ENCODE measurements at regions not wholly inside any gene's neighbourhood (a gene's known extent, or its start where the extent isn't known, plus 50 kb on each side); places are given as distances from the start of the nearest gene placed in this dataset.

DNA sequence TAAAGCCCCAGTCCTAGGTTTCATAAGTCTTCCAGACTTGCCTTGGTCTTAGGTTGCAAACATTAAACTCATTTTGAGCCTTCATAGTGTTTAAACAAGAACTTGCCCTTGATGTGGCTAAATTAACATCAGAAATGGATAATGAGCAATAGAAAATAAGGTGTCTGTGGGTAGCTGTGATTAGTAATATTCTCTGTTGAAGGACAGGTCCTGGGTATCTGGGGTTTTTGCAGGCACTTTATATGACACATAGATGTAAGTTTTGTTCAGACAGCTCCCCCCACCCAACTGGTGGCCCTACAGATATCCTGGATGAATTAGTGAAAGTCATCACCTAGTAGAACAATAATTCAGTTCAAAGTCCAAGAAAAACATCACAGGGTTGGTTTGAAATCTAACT is 272.5 kb downstream of the PTTG2 start:
- Histone ChIP-seq H3K4me1 (peaks cover 15 to 27% of the 10 kb centered on the region in 2 donors), H3K27ac (no peak overlapping the region), H3K9me3 (no peaks in the 10 kb centered on the region), H3K36me3 (no peaks in the 10 kb centered on the region), H3K27me3 (no peaks in the 10 kb centered on the region), H3K4me3 (replicated peaks in 1 of 3) (no peak overlapping the region)
- intact Hi-C loops (cut with DNase I) = no loop called here
- no peak for TF ChIP-seq POLR2A (IDR thresholded peaks at IDR 0.05)
- TF ChIP-seq, protein P1, sequence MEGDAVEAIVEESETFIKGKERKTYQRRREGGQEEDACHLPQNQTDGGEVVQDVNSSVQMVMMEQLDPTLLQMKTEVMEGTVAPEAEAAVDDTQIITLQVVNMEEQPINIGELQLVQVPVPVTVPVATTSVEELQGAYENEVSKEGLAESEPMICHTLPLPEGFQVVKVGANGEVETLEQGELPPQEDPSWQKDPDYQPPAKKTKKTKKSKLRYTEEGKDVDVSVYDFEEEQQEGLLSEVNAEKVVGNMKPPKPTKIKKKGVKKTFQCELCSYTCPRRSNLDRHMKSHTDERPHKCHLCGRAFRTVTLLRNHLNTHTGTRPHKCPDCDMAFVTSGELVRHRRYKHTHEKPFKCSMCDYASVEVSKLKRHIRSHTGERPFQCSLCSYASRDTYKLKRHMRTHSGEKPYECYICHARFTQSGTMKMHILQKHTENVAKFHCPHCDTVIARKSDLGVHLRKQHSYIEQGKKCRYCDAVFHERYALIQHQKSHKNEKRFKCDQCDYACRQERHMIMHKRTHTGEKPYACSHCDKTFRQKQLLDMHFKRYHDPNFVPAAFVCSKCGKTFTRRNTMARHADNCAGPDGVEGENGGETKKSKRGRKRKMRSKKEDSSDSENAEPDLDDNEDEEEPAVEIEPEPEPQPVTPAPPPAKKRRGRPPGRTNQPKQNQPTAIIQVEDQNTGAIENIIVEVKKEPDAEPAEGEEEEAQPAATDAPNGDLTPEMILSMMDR (IDR thresholded peaks at IDR 0.05) = no peak
- no peak for DNase-seq

DNA sequence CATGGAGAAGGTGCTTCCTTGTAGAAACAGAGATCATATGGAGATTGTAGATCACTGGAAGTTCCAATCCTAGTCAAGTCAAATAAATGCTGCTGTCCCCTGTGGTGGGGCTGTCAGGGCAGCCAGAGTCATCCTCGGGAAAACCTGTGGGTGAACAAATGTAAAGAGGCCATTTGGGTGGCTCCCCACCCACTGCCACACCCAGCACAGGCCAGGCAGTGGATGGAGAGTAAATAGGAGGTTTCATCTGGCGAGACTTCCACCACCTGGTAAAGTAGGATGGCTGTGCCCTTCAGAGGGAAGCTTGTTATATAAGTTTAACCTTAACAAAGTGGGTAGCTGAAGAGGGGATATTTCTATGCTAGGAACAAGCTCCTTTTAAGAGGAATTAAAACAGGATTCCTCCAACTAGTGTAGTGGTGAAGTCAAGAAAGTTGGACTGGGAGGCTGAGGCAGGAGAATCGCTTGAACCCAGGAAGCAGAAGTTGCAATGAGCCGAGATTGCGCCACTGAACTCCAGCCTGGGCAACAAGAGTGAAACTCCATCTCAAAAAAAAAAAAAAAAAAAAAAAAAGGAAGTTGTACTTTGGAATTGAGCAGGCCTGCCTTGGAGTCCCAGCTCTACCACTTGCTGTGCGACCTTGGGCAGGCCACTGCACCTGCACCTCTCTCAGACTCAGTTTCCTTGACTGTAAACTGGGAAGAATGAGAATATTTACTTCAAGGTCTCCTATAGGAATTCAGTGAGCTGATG is 273.7 kb downstream of the PTTG2 start:
- H3K36me3 ChIP-seq = no peaks in the 10 kb centered on the region
- H3K27ac ChIP-seq = no peak overlapping the region
- no peak overlapping the region for H3K4me3 ChIP-seq (replicated peaks in 1 of 3)
- TF ChIP-seq, protein P1 (IDR thresholded peaks at IDR 0.05) = no peak
- no peak for TF ChIP-seq POLR2A (IDR thresholded peaks at IDR 0.05)
- 85 to 94% methylated on average over 6 of the region's 6 CpGs for WGBS, 2 donors
- peaks cover 17 to 38% of the 10 kb centered on the region in 2 donors for H3K4me1 ChIP-seq
- no peaks in the 10 kb centered on the region for H3K27me3 ChIP-seq
- intact Hi-C loops (cut with DNase I) = no loop called here
- H3K9me3 ChIP-seq = no peaks in the 10 kb centered on the region
- DNase-seq = no peak

DNA sequence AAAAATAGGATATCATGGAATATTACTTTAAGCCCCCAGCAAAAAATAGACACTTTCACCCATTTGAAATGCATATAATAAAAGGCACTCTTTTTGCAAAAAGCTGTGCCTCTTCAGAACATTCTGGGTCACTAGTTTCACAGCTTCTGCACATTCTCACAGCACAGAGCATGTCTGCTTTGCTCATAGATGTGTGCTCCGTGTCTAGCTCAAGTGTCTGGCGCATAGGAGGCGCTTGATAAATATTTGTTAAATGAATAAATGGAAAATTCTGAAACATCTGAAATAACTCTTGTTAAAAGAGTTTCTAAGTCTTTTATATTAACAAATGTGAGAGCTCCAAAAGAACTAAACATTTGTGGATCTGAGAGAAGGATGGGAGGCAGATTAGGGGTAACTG is 275.2 kb downstream of the PTTG2 start:
- intact Hi-C loops (cut with DNase I) = no loop called here
- DNase-seq = no peak
- no peak overlapping the region for H3K27ac ChIP-seq

DNA sequence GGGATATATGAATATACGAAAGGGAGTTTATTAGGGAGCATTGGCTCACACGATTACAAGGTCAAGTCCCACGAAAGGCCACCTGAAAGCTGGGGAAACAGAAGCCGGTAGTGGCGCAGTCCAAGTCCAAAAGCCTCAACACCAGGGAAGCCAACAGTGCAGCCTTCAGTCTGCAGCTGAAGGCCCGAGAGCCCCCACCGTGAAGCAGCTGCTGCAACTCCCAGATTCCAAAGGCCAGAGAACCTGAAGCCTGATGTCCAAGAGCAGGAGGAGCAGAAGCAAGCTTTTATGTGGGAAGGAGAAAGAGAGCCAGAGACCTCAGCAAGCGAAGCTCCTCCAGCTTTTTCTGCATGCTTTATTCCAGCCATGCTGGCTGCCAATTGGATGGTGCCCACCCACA is 275.8 kb downstream of the PTTG2 start:
- Histone ChIP-seq H3K27ac (no peak overlapping the region), H3K4me1 (peaks cover 11 to 34% of the 10 kb centered on the region in 2 donors), H3K36me3 (no peaks in the 10 kb centered on the region), H3K9me3 (no peaks in the 10 kb centered on the region), H3K4me3 (replicated peaks in 1 of 3) (no peak overlapping the region), H3K27me3 (no peaks in the 10 kb centered on the region)
- TF ChIP-seq, protein P1 (IDR thresholded peaks at IDR 0.05) = no peak
- TF ChIP-seq POLR2A (IDR thresholded peaks at IDR 0.05) = no peak
- DNase-seq = no peak
- intact Hi-C loops (cut with DNase I) = no loop called here
- WGBS, 2 donors = 90 to 92% methylated on average over 8 of the region's 8 CpGs

More for the DNA sequence above, 275.2 kb downstream of the PTTG2 start:
- no peaks in the 10 kb centered on the region for H3K36me3 ChIP-seq
- TF ChIP-seq, protein P1 (IDR thresholded peaks at IDR 0.05) = no peak
- 64 to 68% methylated on average over 3 of the region's 3 CpGs for WGBS, 2 donors
- no peaks in the 10 kb centered on the region for H3K27me3 ChIP-seq
- no peaks in the 10 kb centered on the region for H3K9me3 ChIP-seq
- peaks cover 16 to 40% of the 10 kb centered on the region in 2 donors for H3K4me1 ChIP-seq
- no peak overlapping the region for H3K4me3 ChIP-seq (replicated peaks in 1 of 3)

DNA sequence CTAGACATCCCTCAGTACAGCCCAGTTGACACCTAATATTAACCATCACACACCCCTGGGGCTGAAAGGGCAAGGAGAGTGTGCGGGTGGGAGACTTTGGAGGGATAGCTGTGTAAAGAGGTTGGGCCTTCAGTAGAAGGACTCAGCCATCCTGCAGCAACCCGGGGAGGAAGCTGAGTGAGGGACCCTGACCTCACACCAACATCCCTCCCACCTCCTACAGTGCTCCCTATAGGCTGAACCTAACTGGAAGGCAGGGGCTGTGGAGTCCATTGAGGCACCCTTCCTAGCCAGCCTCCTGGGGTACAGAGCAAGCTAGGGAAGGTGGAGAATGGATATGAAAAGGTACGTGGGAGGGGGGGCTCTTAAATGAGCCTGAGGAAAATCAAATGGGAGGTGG is 276.3 kb downstream of the PTTG2 start:
- H3K27ac ChIP-seq = no peak overlapping the region

More for the DNA sequence above, 276.3 kb downstream of the PTTG2 start:
- Histone ChIP-seq H3K4me1 (peaks cover 6 to 29% of the 10 kb centered on the region in 2 donors), H3K27me3 (no peaks in the 10 kb centered on the region), H3K4me3 (replicated peaks in 1 of 3) (no peak overlapping the region), H3K9me3 (no peaks in the 10 kb centered on the region), H3K36me3 (no peaks in the 10 kb centered on the region)
- intact Hi-C loops (cut with DNase I) = no loop called here
- TF ChIP-seq, protein P1 (IDR thresholded peaks at IDR 0.05) = no peak
- no peak for TF ChIP-seq POLR2A (IDR thresholded peaks at IDR 0.05)
- WGBS, 2 donors = 92 to 100% methylated on average over 3 of the region's 3 CpGs
- no peak for DNase-seq
